DND-41 (cell line): ENCODE measurements at regions not wholly inside any gene's neighbourhood (a gene's known extent, or its start where the extent isn't known, plus 50 kb on each side); places are given as distances from the start of the nearest gene placed in this dataset.

ENCODE experiments used
- CTCF ChIP-seq: IDR thresholded peaks from 2 replicates; pipeline ENCODE4 v1.5.1; 2012; ENCODE audit warnings: borderline replicate concordance, low read length, moderate library complexity, mild to moderate bottlenecking; ENCODE audit not compliant: poor library complexity, severe bottlenecking; ENCODE audit errors: extremely low read depth
- EZH2 ChIP-seq: IDR thresholded peaks from 3 replicates; pipeline ENCODE4 v1.6.1; 2012; ENCODE audit warnings: borderline replicate concordance, low read depth, mild to moderate bottlenecking, moderate library complexity, low read length, inconsistent platforms; ENCODE audit not compliant: severe bottlenecking

- TF ChIP-seq EZH2 (no peak), CTCF (no peak)
Observed at GRCh38 chr6:139525415-139525814, 151.0 kb upstream of the CITED2 start.
